ENCODE measurements at regions not wholly inside any gene's neighbourhood (a gene's known extent, or its start where the extent isn't known, plus 50 kb on each side); places are given as distances from the start of the nearest gene placed in this dataset.

DNA sequence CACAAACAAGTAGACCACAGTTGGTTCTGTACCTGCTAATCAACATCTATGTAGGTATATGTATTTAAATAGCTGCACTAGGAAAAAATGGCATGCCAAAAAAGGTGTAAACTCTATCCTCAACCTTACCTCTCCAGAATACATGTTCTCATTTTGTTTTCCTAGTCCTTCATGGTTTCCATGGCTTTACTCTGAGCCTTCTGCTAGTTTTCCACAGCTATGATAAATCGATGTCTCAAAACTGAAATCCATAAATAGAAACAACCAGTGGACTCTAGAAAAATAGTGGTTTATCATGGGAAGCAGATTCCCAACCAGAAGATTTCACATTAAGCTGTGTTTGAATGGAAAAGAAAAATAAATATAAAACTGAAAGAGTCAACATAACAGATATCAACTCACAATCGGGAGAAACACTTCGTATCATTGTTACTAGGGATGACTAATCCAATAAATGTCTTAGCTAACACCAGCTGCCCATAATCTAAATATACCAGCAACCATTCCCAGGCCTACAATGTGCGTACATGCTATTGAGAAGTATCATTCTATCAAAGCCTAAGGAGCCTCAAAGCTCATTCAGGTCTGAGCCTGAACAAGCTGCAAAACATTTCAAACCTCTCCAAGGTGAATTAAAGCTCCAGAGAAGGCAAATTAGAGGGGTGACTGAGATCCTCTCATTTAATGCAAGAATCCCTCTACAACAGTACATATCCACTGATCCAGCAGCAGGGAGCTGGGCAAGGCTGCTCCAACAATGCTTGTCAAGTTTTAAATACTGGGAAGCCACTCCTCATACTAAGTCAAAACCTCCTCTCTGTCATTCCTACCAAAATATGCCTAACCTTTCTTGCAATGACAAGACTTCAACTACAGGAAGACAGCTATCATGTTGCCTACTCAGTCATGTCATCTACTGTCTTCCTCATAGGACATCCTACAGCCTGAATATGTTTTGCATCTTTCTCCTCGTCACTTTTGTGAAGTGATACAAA is 90.2 kb downstream of the KCTD12 start:
- no peak for DNase-seq

DNA sequence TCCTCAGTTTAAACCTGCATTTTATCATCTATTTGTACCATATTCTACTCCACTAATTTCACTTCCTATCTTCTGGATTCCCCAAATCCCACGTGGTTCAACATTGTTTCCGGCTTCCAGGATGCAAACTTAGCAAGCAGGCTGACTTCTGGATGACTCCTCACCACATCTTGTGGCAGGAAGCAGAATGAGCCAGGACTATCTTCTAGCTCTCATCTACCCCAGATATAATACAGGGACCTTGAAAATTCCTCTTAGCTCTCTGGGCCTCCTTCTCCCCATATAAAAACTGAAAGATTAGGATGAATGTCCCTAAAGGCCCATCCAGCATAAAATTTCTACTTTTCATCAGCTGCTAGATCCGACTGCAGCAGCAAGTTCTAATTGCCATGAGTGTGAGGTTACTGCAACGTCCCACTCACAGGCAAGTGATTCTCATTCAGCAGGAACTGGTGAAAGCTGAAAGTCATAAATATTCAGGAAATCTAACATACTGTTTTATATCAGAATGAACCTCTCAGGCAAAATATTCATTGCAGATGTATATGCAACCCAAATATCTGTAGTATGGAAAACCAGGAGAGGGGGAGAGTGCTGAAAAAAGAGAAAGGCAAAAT is 93.4 kb downstream of the KCTD12 start:
- no peak for DNase-seq

DNA sequence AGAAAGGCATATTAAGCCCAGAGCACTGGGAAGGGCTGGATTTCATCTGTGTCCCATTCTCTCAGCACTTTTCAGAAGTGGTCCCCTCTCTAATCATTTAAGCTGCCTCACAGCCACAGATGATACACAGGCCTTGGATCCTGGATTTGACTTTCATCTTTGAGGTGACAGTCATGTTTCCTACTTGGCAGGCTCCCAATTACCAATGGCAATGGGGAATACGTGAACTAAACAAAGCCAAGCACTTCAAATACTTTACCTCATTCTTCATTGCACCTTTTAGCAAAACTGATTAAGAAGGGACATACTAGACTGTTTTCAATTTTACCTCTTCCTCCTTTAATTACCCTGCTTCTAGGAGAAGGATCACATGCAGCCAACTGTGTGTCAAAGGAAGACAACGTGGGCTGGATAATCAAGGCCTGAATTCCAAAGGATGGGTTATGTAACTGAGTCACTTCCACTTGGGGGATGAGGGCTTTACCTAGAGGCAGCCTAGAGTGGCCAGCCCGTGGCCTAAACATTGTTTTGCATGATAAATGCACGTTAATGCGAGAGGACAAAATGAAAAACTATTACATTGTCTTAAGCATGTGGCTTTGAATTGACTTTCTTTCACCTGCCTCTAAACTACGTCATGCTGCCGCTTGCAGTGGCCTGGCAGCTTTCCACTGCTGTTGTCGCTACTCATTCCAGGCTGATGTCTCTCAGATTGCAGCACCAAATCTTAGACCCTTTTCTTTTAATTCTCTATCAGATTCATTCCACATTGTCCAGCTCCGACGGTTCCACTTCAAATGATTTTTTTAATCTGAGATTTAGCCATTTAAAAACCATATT is 95.0 kb downstream of the KCTD12 start:
- no peak for DNase-seq

DNA sequence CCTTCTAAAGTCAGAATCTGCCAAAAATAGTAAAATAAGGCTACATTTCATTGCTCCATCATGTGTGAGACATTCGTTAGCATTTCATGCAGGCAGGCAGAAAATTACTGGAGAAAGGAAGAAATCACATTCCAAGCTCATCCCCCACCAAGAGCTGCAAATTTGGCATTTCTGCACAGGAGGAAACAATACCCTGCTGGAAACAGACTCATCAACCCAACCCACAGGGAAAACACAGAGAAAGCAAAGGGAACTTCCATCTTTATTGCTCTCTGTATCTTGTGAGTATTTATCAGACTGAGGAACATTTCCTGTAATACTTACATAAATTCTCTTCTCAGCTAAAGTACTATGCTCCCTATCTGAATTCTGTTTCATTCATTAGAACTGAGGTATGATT is 95.7 kb downstream of the KCTD12 start:
- DNase-seq: no peak

DNA sequence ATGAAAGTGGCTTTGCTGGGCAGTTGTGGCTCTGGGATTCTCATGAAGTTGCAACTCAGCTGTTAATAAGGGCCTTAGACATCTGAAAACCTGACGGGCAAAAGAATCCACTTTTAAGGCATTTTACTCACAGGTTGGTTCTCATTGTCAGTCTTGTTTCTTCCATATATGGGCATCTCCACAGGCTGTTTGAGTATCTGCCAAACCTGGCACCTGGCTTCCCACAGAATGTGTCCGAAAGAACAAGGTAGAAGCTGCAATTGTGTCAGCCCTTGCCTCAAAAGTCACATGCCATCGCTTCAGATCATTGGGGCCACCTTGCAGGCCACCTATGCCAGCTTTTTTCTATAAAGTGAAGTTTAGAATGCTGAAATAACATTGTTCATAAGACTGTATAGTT is 102.4 kb downstream of the KCTD12 start:
- DNase-seq: no peak

DNA sequence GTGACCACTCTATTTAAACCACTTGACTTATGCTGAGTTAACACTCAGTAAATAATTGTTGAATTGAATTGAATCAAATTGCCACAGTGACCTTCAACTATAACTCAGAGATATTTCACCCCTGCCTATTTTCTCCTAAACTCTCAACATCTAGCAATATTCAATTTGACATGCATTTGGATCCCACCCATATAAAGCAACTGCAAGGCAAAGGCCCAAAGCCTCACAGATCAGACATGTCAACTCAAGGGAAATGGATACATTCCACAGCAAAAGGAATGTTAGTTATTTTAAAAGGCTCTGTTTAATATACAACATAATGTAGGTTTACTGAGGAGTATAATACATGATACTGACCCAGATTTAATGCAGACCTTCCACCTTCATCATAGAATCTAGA is 107.4 kb downstream of the KCTD12 start:
- no peak for DNase-seq

DNA sequence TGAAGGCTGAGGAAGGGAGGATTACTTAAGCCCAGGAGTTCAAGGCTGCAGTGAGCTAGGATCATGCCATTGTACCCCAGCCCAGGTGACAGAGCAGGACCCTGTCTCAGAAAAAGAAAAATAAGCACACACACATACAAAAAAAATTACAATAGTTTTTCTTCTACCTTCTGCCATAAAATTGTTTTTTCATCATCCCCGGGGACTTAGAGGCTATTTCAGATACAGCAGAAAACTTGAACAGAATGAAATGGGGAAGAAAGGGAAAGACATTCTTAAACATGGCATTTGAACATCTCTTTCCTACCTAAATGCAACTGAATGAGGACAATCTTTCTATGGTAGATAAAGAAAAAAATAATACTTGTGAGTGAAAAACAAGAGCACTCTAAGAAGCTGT is 109.1 kb downstream of the KCTD12 start:
- DNase-seq: no peak

DNA sequence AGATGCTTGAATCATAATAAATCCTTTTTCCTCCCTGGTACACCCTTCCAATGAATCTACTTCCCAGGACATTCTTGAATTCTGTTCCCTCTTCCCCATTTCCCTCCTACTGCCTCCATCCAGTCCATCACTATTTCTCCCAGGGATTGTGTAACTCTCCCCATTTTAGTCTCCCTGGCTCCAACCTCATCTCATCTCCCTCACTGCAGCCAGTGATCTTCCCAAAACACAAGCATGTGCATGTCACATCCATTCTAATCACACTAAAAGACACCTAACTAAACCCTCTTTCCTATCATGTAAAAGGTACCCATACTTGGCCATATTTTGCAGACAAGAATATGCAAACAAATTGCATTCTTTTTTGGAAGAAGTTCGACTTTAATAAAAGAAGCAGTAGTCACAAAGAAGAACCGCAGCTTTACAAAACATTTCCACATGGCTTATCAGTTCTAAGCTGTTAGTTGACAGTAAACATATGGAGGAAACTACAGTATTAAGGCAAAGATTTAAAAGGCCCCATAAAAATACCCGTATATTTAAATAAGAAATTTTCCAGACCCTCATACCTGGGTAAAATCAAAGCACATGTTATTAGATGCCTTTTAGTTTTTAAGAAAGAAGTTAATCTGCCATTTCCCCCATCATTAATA is 111.0 kb downstream of the KCTD12 start:
- DNase-seq: no peak

DNA sequence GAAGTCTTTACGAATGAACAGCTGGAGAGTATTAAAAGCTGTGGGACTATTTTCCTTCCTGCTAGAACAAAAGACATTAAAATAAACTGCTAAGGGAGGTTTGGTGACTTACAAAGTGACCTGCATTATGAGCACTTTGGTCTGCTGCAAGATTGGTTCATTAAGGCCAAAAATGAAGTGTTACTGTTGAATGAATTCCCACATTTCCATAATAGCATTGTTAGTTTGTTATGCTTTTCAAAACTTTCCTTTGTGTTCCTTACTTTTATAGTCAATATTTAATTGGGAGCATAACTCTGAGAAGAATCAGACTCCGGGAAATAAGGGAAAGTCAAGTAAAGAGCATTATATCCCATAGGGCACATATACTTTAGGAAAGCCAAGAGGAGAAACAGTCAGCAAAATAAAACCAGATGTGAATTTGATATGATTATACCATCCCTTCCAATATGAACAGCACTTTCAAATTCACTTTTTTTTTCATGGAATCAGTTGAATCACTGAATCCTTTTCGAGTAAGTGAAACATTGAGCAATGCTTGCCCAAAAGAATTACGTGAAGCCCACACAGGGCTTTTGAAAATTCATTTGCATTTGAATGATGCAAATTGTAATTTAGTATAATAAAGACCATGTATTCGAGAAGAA is 112.6 kb downstream of the KCTD12 start:
- no peak for DNase-seq

DNA sequence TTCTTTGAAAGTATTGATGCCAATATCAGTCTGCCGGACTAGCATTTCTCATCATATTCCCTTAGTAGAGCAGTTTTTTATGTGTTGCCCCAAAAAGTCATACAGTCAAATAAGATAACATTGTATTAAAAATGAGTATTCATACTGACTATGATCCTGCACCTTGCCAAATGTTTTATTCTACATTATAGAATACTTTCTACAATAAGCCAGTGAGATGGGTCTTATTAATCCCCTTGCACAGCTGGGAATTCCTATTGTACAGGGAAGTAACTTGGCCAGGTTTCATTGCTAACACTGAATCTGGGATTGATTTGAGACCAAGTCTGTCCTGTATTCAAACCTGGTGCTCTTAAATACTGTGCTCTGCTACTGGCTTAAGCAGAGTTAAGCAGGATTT is 114.0 kb downstream of the KCTD12 start:
- DNase-seq: no peak

DNA sequence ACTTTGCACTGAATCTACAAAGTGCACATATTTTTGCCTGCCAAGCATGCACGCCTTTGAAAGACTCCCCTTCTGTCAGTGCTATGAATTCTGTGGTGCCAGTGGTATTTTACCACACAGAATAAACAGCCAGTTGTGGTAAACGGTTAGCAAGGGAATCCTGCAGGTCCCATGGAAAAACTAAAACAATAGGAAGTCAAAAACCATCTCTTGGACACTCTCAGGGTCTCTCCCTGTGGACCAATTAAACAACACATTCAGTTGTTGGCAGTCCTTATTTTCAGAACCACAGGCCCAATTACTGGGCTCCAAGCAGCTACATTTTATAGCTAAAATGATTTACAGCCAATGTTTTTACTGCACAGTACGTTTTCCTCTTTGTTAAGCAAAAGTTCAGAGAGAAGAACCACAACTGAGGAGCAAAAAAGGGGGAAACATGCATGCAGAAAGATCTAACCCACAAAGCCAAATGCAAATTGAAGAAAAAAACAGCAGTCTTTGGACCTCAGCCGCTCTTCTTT is 116.9 kb downstream of the KCTD12 start:
- no peak for DNase-seq

DNA sequence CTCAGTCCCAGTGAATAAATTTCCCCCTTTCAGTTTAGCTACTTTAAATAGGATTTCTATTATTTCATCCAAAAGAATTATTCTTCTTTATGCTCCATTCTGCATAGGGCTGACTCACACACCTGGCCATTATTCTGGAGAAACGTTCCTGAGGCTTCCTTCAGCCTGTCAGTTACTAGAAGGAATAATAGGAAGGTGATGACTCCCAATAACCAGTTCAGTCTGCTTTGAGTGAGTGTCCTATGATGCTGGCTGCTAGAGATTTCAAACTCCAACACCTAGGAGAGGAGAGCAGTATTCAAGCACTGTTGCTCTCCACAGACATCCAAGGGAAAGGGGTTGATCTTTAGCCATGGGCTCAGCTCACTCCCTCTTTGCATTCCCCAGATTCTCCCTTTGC is 117.8 kb downstream of the KCTD12 start:
- DNase-seq: no peak

DNA sequence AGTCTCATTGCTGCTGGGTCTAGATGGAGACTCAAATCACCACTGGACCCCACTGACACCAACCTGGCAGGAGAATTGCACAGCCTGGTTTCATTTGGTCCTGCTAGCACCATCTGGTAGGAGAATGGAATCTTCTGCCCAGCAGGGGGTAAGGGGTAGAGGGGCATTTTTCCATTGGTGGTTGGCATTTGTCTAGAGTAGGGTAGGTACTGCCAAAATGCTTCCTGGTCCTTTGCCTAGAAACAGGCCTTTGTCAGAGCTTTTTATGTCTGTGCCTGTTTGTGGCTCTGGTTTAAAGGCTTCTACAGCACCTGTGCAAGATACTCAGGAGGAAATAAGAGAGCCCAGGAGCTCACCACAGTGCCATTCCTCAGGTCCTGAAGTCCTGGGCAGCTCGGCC is 121.3 kb downstream of the KCTD12 start:
- DNase-seq: no peak

DNA sequence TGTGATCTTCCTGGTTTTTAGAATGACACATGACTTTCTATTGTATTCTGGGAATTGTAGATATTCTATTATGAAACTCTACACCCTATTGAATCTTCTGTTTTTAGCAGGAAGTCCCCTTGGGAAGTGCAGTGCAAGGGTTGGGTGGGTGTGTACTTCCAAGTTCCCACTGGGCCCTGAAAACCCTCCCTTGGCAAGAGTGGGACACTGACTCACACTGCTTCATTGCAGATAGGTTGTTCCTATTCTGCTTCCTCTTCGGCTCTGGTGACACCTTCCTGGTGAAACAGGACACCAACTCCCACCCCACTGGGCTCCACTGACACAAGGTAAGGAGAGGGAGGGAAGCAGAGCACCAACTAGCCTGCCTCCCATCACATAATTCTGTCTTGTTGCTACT is 121.8 kb downstream of the KCTD12 start:
- DNase-seq: no peak

DNA sequence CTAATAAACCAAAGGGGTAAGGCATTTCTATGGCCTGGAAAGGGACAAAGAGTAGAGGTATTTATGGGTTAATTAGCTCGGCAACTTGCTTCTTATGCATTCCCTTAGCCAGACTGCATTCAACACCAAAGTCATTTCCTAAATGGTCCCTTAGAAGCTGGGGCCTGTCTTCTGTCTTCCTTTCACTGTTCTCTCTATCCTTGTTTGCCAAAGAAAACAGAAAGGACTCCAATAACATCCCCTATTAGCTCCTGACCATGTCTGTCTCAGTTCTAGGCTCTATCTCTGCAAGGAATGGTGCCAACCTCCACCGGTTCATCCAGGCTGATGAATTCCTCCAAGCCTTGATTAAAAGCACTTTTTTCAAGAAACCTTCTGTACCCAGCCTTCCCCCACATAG is 123.5 kb downstream of the KCTD12 start:
- no peak for DNase-seq

DNA sequence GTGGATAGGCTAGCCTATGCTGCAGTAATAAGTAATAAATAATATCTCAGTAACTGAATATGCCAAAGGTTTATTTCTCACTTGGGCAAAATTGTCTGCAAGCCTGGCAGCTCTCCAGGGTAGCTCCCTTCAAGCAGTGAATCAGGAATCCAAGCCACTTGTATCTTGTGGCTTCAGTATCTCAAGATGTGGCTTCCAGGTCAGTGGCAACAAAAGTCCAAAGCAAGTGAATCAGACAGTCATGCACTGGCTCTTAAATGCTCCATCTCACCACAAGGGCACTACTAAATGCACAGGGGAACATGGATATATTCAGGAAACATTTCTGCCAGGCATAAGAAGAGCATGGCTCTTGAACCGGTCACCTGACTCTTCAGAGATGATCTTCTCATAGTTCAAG is 126.3 kb downstream of the KCTD12 start:
- no peak for DNase-seq

DNA sequence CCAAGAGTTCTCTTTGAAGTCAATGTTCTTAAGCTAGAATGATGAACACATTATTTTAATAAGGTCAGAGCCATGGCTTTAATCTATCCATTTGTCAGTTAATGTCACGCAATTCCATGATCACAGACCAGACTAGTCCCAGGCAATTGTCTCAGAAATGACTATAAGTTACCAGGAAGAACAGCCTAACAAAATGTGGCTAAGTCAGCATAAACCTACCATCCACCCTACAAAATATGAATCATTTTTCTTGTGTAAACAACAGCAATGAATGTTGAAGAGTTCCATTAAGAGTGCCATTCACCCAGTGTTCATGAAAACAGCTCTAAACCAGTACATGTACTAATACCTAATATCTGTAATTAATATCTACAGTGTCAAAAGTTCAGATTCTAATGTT is 127.5 kb downstream of the KCTD12 start:
- no peak for DNase-seq

DNA sequence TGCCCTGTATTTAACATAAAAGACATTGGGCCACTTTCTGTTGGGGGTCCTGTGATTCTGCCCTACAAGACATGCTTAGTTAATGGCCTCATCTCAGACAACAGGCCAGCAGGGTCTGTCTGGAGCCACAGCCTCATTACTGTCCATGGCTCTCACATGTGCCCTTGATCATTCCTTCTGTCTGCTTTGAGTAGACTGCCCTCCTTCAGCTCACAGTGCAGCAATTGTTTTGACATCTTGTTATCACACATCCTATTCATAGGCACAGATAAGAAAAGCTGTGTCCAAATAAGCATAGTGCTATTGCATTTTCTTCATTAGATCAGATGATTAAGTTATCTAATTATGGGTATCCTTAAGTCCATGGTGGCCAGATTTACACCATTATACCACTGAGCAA is 127.9 kb downstream of the KCTD12 start:
- DNase-seq: no peak

DNA sequence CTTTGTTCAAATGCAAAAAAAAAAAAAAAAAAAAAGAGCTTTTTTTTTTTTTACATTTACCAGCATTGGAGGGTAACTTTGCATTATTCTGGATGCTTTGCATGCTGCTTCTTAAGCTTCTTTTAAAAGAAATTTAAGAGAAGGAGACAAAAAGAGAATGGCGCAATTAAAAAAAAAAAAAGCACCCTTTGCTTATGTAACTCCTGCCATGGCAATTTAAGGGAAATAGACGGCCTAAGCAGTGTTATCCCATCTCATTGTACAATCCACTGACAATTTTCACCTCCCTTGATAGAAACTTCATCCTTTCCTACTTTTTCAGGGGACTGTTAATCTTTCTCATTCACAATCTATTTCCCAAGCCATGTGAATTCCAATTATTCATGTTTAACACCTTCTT is 129.8 kb downstream of the KCTD12 start:
- no peak for DNase-seq

DNA sequence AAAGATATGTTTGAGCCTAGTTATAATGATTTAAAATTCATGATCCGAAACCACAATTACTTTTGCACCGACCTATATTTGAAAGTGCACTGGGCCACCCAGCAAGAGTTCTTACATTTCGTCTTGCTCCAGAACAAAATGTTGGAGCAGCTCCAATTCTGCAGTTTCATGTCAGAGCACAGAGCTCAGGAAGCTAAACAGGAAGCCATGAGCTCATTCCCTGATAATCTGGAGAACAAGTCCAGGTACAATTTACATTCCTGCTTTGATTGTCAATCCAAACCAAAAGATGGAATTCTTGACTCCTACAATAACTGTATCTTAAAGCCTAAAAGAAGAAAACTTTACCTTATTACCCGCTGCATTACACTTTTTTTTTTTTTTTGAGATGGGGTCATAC is 131.8 kb downstream of the KCTD12 start:
- DNase-seq: no peak

DNA sequence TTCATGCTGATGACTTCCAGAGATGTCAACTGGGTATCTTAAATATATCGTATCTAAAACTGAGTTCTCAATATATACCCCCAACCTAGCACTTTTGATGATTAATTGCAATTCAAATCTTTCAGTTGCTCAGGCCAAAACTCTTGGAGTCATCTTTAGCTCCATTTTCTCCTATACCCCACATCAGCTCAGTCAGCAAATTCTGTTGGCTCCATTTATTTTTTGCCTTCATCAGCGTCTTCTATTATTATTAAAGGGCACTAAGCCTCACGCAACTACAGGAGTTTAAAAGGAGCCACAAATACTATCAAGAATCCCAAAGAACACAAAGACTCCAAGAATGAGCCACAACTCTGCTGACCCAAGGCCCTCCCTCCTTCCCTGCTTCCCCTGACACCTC is 134.9 kb downstream of the KCTD12 start:
- DNase-seq: no peak

DNA sequence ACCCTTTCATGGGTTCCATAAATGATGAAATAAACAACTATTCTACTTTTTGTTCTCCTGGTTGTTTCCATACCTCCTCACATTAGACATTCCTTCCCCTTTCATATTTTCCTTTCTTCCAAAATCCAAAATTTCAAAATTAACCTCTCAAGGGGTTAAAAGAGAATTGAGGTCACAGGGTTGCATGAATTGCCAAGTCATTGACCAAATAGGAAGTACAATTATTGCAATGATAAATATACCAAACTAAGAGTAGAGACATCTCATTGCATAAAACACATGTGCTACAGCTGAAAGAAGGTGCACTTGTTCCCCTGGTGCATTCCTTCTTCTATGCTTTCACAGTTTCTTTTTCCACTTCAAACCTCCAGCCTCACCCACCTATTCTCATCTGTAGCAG is 136.1 kb downstream of the KCTD12 start:
- DNase-seq: no peak

Measured in activated CD4-positive, alpha-beta T cell treated with anti-CD3 and anti-CD28 coated beads, Interleukin-10, Interleukin-2, amounts not matched to agents 100 ng/mL and 50 ng/mL, durations not matched to agents 16 hours and 8 hours (primary cell).